GM19043 (cell line): ENCODE measurements at regions not wholly inside any gene's neighbourhood (a gene's known extent, or its start where the extent isn't known, plus 50 kb on each side); places are given as distances from the start of the nearest gene placed in this dataset.
"Not testable (repeated sequence)": the region's sequence is repeated elsewhere in the genome, so short reads cannot be mapped to it uniquely, and the experiment has no call there.

ENCODE experiments used
- ATAC-seq: cut with Tn5 transposase; IDR thresholded peaks from one replicate; pipeline ENCODE4 v1.9.1; 2021; ENCODE audit warnings: low read depth; ENCODE audit not compliant: unreplicated experiment

DNA sequence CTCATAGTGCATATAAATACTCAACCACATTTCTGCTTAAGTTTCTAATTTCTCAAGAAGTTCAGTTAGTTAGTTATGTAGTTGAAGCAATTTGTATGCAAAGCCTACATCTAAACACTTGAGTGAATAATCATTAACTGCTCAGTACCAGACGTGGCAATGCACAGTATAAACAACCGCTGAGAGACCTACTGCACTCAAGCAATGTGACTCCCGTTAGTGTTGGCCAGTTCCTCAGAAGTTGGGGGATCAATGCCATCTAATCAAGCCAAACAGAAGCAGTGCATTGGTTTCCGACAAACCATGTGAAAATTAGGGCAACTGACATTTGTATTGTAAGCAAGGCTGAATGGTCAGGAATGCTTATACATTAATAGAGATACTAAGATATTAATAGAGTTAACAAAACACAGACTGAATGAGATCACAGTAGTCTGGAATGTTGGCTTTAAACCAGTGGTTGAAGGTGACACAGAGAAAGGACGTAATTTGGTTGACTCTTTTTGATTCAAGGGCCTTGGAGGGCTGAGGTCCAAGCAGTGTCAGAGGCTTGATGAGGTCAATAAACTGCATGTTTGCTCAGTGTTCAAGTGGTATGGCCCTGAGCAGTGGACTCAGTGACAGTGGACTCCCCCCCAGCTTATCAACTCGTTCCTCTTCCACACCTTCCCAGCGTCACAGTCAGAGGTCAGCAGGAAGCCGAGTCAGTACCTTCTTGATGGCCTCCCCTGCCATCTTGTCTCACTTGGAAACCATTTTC is 255.5 kb downstream of the CTH start:
- ATAC-seq = no peak

GRCh38 chr1:70667494-70668170 is 256.6 kb downstream of the CTH start:
- ATAC-seq = no peak

DNA sequence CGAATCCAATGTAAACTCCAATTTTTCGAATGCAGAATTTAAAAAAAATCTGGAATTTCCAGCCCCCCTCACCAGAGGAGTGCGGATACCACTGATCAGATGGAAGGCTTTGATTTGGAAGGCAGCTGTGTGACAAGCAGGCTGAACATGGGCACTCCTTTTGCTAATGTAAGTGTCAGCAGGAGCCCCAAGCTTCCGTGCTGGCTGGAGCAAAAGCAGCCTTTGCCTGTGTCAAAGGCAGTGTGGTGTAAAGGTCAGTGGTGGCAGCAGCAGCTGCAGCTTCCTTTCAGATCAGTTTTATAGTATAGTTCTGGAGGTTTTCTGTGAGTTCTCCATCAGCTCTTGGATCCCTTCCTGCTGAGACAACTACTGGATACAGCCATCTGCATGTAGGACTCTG is 259.9 kb downstream of the CTH start:
- no peak for ATAC-seq

DNA sequence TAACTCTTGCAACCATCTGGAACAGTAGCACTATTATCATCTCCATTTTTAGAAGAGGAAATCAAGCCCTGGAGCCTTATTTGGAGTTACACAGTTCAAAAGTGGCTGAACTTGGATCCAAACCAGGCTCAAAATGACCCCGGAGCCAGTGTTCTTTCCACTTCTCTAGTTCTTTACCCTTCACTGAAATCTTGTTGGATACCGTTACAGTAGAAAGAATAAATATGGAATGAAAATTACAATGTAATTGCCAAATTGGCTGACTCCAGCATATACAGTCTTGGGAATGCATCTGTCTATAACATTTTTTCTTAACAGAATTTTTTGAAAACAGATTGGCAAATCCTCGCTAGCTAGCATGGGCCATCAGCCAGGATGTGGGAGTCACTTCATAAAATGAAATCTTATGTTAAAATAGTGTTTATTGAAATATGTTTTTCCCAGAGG is 261.4 kb downstream of the CTH start:
- ATAC-seq = no peak

- ATAC-seq = no peak
These were observed 264.0 kb downstream of the CTH start for GRCh38 chr1:70674941-70675685.

DNA sequence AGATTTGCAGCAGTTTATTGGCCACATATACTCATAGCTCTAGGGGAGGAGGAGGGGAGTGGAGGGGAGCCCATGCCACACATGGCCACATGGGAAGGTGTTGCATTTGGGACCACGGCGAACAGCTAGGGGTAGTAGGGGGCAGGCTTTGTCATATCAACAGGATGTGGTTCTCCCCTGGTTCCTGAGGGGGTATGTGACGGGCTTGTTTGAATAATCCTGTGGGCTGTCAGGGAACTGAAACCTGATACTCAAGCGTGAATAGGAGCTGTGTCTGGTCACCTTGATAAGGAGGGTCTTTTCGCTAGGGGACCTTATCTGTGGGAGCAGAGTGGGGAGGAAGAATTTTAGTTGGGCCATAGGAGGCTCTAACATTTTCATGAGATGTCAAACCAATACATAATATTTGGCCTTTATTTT is 264.7 kb downstream of the CTH start:
- ATAC-seq = peak; percentile 91

DNA sequence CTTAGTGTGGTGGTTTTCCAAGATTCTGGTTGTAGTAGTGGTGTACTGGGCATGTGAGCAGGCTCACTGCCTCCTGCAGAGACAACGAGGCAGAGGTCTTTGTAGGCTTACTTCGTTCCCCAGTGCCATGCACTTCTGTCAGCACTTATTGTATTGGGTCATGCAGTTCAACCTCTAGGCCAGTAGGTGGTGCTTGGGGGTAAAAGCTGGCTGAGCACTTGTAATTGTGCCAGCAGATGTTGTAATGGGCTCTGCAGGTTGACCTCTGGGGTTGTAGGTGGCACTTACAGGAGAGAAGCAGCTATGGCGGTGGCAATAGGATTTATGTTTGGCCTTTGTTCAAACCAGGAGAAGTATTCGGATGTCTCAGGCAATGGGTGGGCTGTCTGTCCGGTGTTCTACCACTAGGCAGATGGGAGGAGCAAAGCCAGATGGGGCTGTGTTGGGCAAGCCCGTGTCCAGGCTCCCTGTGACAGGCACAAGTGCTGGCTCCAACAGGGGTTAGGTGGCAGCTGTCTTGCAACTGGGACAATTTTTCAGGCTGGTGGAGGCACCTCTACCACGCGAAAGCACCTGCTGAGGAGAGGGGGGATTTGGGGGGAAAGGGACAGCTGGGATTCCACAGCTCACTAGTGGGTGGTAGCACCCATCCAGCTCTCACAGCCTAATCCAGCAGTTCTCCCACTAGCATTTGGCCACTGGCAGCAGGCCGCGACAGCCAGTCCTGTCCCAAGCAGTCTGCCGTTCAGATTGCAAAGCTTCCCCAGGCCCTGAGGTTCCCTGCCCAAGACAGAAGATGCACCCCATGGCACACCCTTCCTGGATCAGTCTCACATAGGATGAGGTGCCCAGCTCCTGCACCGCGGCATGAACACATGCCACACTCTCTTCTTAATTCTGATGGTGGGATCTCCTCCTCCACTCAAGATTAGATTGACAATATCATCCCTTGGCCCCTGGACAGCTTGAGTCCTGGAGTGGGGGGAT is 274.5 kb downstream of the CTH start:
- peak; percentile 99 for ATAC-seq

DNA sequence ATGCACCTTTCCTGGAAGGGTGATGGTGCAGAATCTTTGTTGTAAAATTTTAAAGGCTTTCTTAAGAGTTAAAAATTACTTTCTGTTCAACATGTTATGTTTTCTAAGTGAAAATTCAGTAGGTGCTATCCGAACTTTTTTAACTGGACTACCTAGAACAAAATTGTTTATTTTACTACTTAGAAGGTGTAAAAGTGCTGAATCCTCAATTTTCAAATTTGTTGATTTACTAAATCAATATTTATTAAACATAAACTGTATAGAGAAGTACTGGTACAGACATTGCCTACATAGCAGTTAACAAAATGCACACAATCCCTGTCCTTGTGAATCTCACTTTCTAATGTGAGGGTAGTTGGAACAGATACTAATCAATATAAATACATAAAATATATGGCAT is 277.5 kb downstream of the CTH start:
- ATAC-seq = no peak

- ATAC-seq = no peak
These were observed 295.4 kb downstream of the CTH start for GRCh38 chr1:70706381-70707037.

- no peak for ATAC-seq
These were observed 296.1 kb downstream of the CTH start for GRCh38 chr1:70707214-70707613.

GRCh38 chr1:70714149-70714548 is 303.1 kb downstream of the CTH start:
- ATAC-seq = no peak

DNA sequence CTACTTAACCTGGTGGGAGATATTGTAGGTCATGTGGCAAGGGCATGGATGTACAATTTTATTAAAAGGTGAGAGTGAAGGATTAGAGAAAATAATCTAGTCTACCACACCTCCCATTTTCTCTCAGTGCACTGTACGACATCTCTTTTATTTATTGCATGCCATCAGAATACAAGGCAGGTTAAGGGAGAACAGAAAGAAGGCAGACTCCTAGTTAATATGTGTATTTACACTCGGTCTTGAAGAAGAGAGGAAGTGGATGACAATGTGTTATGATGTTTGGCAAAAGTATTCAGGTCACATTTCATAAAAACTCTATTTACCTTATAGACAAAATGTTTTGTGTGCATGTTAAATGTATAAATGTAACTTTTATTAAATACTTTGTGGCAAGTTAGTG is 306.1 kb downstream of the CTH start:
- no peak for ATAC-seq

- ATAC-seq = no peak
These were observed 306.6 kb downstream of the CTH start for GRCh38 chr1:70717656-70718055.

DNA sequence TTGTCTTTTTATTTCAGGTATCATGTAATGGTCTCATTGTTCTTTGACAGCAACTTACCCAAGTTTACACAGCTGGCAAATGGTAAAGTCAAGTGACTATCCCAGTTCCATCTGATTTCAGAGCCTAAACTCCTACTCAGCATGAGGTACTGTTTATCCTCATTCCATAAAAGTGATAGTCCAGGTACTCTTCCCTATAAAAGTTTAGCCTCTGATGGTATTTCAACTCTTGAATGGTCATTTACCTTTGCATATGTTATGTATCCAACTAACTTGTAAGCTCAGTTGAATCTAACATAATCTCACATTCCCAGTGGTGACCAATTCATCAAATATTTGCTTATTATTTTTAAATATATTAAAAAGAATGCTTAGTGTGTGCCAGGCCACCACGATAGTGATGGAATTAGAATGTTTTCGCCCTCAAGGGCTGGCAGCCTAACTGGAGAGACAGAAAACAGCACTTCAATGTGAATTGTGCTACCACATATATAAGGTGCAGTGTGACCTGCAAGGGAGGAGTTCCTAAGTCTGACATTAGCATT is 307.1 kb downstream of the CTH start:
- no peak for ATAC-seq

DNA sequence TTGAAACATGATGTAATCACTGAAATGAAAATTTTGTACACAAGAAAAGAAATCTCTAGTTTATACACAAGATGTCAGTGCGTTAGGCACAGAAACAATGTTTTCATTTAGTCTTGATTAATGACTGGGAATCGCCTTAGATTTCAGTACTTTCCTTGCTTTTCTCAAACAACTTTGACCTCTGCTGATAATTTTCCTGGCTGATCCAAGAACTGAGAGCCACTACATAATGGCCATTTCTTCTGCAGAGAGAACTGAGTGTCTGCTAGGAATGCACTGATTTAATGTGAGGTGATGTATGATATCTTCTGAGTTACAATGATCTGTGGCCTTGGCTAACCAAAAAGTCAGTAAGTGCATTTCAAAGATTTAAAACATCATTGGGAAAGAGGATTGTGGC is 308.1 kb downstream of the CTH start:
- ATAC-seq = no peak

GRCh38 chr1:70720109-70720508 is 309.0 kb downstream of the CTH start:
- no peak for ATAC-seq

DNA sequence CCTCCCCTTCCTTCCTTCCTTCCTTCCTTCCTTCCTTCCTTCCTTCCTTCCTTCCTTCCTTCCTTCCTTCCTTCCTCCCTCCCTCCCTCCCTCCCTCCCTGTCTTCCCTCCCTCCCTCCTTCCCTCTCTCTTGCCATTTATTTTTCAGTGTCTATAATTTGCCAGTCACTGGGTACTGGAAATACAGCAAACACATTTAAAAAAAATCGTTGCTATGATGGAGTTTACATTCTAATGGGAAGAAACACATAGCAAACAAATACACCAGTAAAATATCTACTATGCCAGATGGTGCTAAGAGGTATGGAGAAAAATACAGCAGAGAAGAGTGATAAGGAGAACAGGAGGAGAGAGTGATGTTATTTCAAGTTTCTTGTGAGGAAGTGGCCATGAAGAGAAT is 309.5 kb downstream of the CTH start:
- ATAC-seq = no peak

DNA sequence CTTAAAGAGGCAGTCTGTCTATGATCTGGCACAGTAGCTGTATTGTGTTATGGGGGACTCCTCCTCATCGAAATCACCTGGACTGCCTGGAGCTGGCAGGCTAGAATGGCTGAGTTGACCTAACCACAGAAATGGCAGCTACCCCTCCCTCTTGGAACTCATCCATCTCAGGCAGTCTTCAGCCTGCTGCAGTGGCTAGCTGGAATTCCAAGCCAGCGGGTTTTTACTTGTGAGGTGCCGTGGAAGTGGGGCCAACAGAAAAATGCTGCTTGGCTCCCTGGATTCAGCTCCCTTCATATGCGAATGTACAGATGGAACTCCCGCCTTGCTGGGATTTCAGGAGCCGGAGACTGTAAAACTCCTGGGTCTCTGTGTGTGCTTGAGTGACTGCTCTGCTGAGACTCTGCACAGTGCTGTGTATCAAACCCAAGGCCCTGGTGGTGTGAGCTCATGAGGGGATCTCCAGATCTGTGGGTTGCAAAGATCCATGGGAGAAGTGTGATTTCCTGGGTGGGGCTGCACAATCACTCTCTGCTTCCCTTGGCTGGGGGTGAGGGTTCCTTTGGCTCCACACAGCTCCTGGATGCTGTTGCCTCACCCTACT is 316.9 kb downstream of the CTH start:
- ATAC-seq = no peak

GRCh38 chr1:70736518-70736917 is 311.1 kb downstream of the PTGER3 start:
- ATAC-seq = not testable (repeated sequence)
